Astrocyte of the cerebellum (primary cell): ENCODE measurements at regions not wholly inside any gene's neighbourhood (a gene's known extent, or its start where the extent isn't known, plus 50 kb on each side); places are given as distances from the start of the nearest gene placed in this dataset.

Experiments used
- DNase-seq: peaks from one replicate; pipeline ENCODE4 v3.0.0-alpha.2; 2011; ENCODE audit warnings: low read depth
- H3K4me3 ChIP-seq: 2 replicates; pipeline ENCODE4 v1.5.1; 2011; ENCODE audit warnings: mild to moderate bottlenecking, low read depth, low read length, moderate library complexity
- CTCF ChIP-seq: IDR thresholded peaks from 2 replicates; pipeline ENCODE4 v1.5.1; 2012; ENCODE audit warnings: low read length, low read depth, moderate library complexity, mild to moderate bottlenecking; ENCODE audit errors: missing control alignments
- in situ Hi-C: cut with HindIII; loops from 2 replicates; pipeline ENCODE4 v1.10.0; 2017; ENCODE audit warnings: low sequenced_read_pairs

DNA sequence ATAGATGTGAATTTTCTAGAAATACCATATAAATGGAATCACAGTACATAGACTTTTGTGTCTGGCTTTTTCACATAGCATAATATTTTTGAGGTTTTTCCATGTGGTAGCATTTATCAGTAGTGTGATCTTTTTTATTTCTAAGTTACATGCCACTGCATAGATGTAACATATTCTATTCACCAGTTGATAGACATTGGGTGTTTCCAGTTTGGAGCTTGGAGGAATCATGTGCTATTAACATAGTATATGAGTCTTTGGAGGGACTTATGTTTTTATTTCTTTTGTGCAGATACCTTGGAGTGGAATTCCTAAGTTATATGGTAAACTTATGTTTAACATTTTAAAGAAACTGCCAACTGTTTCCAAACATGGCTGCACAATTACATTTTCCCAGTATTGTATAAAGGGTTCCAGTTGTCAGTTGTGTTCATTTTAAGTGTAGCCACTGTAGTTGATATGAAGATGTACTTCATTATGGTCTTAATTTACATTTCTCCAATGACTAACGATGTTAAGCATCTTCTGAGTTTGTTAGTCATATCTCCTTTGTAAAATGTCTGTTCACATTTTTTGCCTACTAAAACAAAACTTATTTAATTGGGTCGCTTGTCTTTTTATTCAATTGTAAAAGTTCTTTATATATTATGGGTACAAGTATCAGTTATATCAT lies 145.7 kb upstream of the TRPC6 start:
- in situ Hi-C loops: no loop called here
- no peak for DNase-seq
- no peak for TF ChIP-seq CTCF
- H3K4me3 ChIP-seq: no peak overlapping the region

- DNase-seq: no peak
- no peak for TF ChIP-seq CTCF
- H3K4me3 ChIP-seq: no peak overlapping the region
- in situ Hi-C loops: no loop called here
Measured at GRCh38 chr11:101727451-101727850, 143.6 kb upstream of the TRPC6 start.

GRCh38 chr11:101726988-101727387 lies 143.2 kb upstream of the TRPC6 start:
- no peak for TF ChIP-seq CTCF
- H3K4me3 ChIP-seq: no peak overlapping the region
- in situ Hi-C loops: no loop called here
- DNase-seq: no peak

DNA sequence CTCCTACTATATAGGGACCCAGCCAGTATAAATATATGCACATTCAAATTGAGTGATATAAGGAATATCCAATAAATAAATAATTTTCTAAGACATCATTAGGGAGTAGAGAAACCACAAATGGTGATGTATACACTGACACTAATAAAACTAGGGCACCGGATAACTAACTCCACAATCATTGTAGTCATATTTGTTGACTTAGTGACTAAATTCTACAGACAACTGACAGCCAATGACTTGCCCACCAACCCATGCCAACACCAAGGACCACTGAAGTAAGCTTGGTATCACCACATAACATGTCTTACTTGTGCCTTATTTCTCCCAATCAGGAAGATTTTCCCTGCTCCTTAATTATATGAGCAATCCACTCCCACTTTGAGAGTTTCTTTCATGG lies 139.6 kb upstream of the TRPC6 start:
- no peak for DNase-seq
- in situ Hi-C loops: no loop called here
- no peak for TF ChIP-seq CTCF
- H3K4me3 ChIP-seq: no peak overlapping the region

GRCh38 chr11:101721270-101721669 lies 137.5 kb upstream of the TRPC6 start:
- DNase-seq: no peak
- TF ChIP-seq CTCF: no peak
- in situ Hi-C loops: no loop called here
- no peak overlapping the region for H3K4me3 ChIP-seq

DNA sequence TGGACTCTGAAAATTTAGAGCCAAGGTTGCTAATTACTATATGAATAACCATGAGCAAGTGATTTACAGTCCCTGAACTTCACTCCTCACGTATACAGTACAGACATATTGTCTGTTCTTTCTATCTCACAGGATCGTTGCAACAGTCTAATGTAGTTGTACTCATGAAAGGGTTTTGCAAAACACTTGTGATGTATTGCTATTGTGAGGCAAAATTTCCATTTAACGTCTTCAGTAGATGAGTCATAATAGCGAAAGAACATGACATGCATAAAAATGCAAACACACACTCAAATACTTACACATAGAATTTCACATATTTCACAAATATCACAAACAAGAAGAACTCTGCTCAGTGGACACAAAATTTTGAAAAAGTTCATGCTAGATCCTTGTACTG lies 134.6 kb upstream of the TRPC6 start:
- in situ Hi-C loops: no loop called here
- no peak for DNase-seq

More for the DNA sequence above, 134.6 kb upstream of the TRPC6 start:
- TF ChIP-seq CTCF: no peak
- no peak overlapping the region for H3K4me3 ChIP-seq
